ENCODE measurements at regions not wholly inside any gene's neighbourhood (a gene's known extent, or its start where the extent isn't known, plus 50 kb on each side); places are given as distances from the start of the nearest gene placed in this dataset.

GRCh38 chr6:135701426-135701825, 150.1 kb upstream of the PDE7B start:
- intact Hi-C loops (cut with micrococcal nuclease) = no loop called here
- no peak for DNase-seq
- Mint-ChIP-seq H3K27ac (no peak overlapping the region), H3K4me3 (no peak overlapping the region), H3K9me3 (ENCODE audit: insufficient read depth) (peaks cover 2% of the 10 kb centered on the region), H3K27me3 (peaks cover 16% of the 10 kb centered on the region), H3K4me1 (no peaks in the 10 kb centered on the region)
- Histone ChIP-seq H4K20me1 (ENCODE audit: control insufficient read depth, insufficient read depth, low read length, poor library complexity, severe bottlenecking) (no peaks in the 10 kb centered on the region), H3K4me2 (replicated peaks; ENCODE audit: low read depth, low read length, poor library complexity, severe bottlenecking) (no peak overlapping the region), H3K4me1 (ENCODE audit: control insufficient read depth in 2 of 2, insufficient read depth in 2 of 2, low read length in 2 of 2) (no peaks in the 10 kb centered on the region), H3K9me3 (ENCODE audit: control extremely low read depth in 1 of 3, control insufficient read depth in 2 of 3, insufficient read depth in 1 of 3, low read length in 2 of 3) (no peaks in the 10 kb centered on the region), H3K36me3 (replicated peaks in 1 of 2; ENCODE audit: control extremely low read depth in 1 of 2, control insufficient read depth in 1 of 2, extremely low read depth in 1 of 2, insufficient read depth in 2 of 2, low read length in 1 of 2) (no peaks in the 10 kb centered on the region), H3K27me3 (replicated peaks in 1 of 4; ENCODE audit: control extremely low read depth in 1 of 4, control insufficient read depth in 3 of 4, insufficient read depth in 4 of 4, low read length in 3 of 4) (no peaks in the 10 kb centered on the region), H3K4me3 (ENCODE audit: control extremely low read depth in 1 of 5, extremely low read depth in 1 of 5, insufficient read depth in 1 of 5, low read depth in 2 of 5, low read length in 4 of 5) (no peak overlapping the region), H3K79me2 (ENCODE audit: control insufficient read depth, insufficient read depth, low read length) (no peaks in the 10 kb centered on the region), H2AFZ (ENCODE audit: insufficient read depth, low read depth, low read length, poor library complexity, severe bottlenecking) (no peak overlapping the region), H3K9ac (ENCODE audit: low read length) (no peak overlapping the region), H3K27ac (ENCODE audit: low read length in 2 of 2) (no peak overlapping the region)
- TF ChIP-seq EZH2 (IDR thresholded peaks at IDR 0.05; ENCODE audit: borderline replicate concordance, insufficient read depth, low read depth, low read length, poor library complexity, severe bottlenecking) = no peak
- TF ChIP-seq CTCF (IDR thresholded peaks at IDR 0.05) = no peak
- no peak for ATAC-seq (ENCODE audit: low read depth)
- ChIA-PET CTCF (no interaction called here), POLR2A (no interaction called here)
- 83% methylated on average over 2 of the region's 3 CpGs for WGBS (ENCODE audit: insufficient coverage)

GRCh38 chr6:135703007-135703406, 148.5 kb upstream of the PDE7B start:
- Mint-ChIP-seq H3K4me3 (no peak overlapping the region), H3K4me1 (no peaks in the 10 kb centered on the region), H3K27ac (no peak overlapping the region), H3K9me3 (ENCODE audit: insufficient read depth) (peaks cover 2% of the 10 kb centered on the region), H3K27me3 (peaks cover 16% of the 10 kb centered on the region)
- CTCF ChIA-PET = interaction anchor here (0.9 to 1.1 kb wide), 2 partner anchors 13 to 207 kb away, joined by 3 read pairs; no protein-coding TSS in a partner anchor
- Histone ChIP-seq H3K4me3 (ENCODE audit: control extremely low read depth in 1 of 5, extremely low read depth in 1 of 5, insufficient read depth in 1 of 5, low read depth in 2 of 5, low read length in 4 of 5) (no peak overlapping the region), H4K20me1 (ENCODE audit: control insufficient read depth, insufficient read depth, low read length, poor library complexity, severe bottlenecking) (no peaks in the 10 kb centered on the region), H3K9me3 (ENCODE audit: control extremely low read depth in 1 of 3, control insufficient read depth in 2 of 3, insufficient read depth in 1 of 3, low read length in 2 of 3) (no peaks in the 10 kb centered on the region), H3K9ac (ENCODE audit: low read length) (no peak overlapping the region), H3K4me2 (replicated peaks; ENCODE audit: low read depth, low read length, poor library complexity, severe bottlenecking) (no peak overlapping the region), H2AFZ (ENCODE audit: insufficient read depth, low read depth, low read length, poor library complexity, severe bottlenecking) (no peak overlapping the region), H3K4me1 (ENCODE audit: control insufficient read depth in 2 of 2, insufficient read depth in 2 of 2, low read length in 2 of 2) (no peaks in the 10 kb centered on the region), H3K79me2 (ENCODE audit: control insufficient read depth, insufficient read depth, low read length) (no peaks in the 10 kb centered on the region), H3K27ac (ENCODE audit: low read length in 2 of 2) (no peak overlapping the region), H3K27me3 (replicated peaks in 1 of 4; ENCODE audit: control extremely low read depth in 1 of 4, control insufficient read depth in 3 of 4, insufficient read depth in 4 of 4, low read length in 3 of 4) (no peaks in the 10 kb centered on the region), H3K36me3 (replicated peaks in 1 of 2; ENCODE audit: control extremely low read depth in 1 of 2, control insufficient read depth in 1 of 2, extremely low read depth in 1 of 2, insufficient read depth in 2 of 2, low read length in 1 of 2) (no peaks in the 10 kb centered on the region)
- TF ChIP-seq CTCF (IDR thresholded peaks at IDR 0.05) = no peak
- TF ChIP-seq EZH2 (IDR thresholded peaks at IDR 0.05; ENCODE audit: borderline replicate concordance, insufficient read depth, low read depth, low read length, poor library complexity, severe bottlenecking) = no peak
- intact Hi-C loops (cut with micrococcal nuclease) = no loop called here
- 89% methylated on average over 1 of the region's 1 CpG for WGBS (ENCODE audit: insufficient coverage)
- POLR2A ChIA-PET = no interaction called here
- DNase-seq (no peak), ATAC-seq (ENCODE audit: low read depth) (no peak)

Data from B cell (primary cell).